Endothelial cell of umbilical vein (primary cell): ENCODE measurements at regions not wholly inside any gene's neighbourhood (a gene's known extent, or its start where the extent isn't known, plus 50 kb on each side); places are given as distances from the start of the nearest gene placed in this dataset.

Source experiments
- CTCF ChIP-seq, 2 donors: IDR thresholded peaks; 1 replicate in 1 of 2; 2 replicates in 1 of 2; pipeline ENCODE4 v1.5.1; 2011; ENCODE audit warnings: low read length in 2 of 2, mild to moderate bottlenecking in 2 of 2, moderate library complexity in 2 of 2, control low read depth in 1 of 2, inconsistent platforms in 1 of 2, low read depth in 1 of 2; ENCODE audit not compliant: insufficient read depth in 1 of 2; ENCODE audit errors: extremely low read depth in 1 of 2
- EZH2 ChIP-seq: IDR thresholded peaks from 2 replicates; pipeline ENCODE4 v1.6.1; 2012; ENCODE audit warnings: borderline replicate concordance, low read depth, mild to moderate bottlenecking, moderate library complexity, low read length, inconsistent platforms; ENCODE audit not compliant: severe bottlenecking
- FOS ChIP-seq: IDR thresholded peaks from 2 replicates; pipeline ENCODE4 v1.6.1; 2011; ENCODE audit warnings: mild to moderate bottlenecking, low read length, moderate library complexity, borderline replicate concordance; ENCODE audit not compliant: insufficient read depth
- GATA2 ChIP-seq: IDR thresholded peaks from 2 replicates; pipeline ENCODE4 v1.7.0; 2011; ENCODE audit warnings: low read depth, mild to moderate bottlenecking, moderate library complexity, mixed read lengths, low read length; ENCODE audit not compliant: insufficient read length, insufficient read depth
- JUN ChIP-seq: IDR thresholded peaks from 2 replicates; pipeline ENCODE4 v1.6.1; 2011; ENCODE audit warnings: borderline replicate concordance, low read depth; ENCODE audit not compliant: insufficient read length, insufficient read depth
- MAX ChIP-seq: IDR thresholded peaks from 2 replicates; pipeline ENCODE4 v1.6.1; 2011; ENCODE audit not compliant: insufficient read depth, insufficient read length
- MYC ChIP-seq: IDR thresholded peaks from one replicate; pipeline ENCODE4 v1.6.1; 2011; ENCODE audit warnings: mild to moderate bottlenecking, low read depth, low read length
- POLR2A ChIP-seq: IDR thresholded peaks from 2 replicates; pipeline ENCODE4 v1.6.1; 2012; ENCODE audit warnings: low read depth, mild to moderate bottlenecking, control low read depth, low read length
- POLR2AphosphoS5 ChIP-seq: IDR thresholded peaks from 2 replicates; pipeline ENCODE4 v1.6.1; 2012; ENCODE audit warnings: low read depth, mild to moderate bottlenecking, control low read depth, low read length, moderate library complexity; ENCODE audit not compliant: insufficient read depth

GRCh38 chr1:219538886-219539285 is 74.0 kb downstream of the ZC3H11B start:
- no peak for TF ChIP-seq POLR2A
- no peak for TF ChIP-seq MYC
- TF ChIP-seq CTCF (IDR thresholded peaks at IDR 0.05; ENCODE audit: extremely low read depth in 1 of 2, insufficient read depth in 1 of 2, low read depth in 1 of 2, low read length in 2 of 2): no peak
- TF ChIP-seq JUN: no peak
- TF ChIP-seq EZH2: no peak
- TF ChIP-seq POLR2AphosphoS5: no peak
- no peak for TF ChIP-seq FOS
- no peak for TF ChIP-seq MAX
- TF ChIP-seq GATA2: no peak
